ENCODE measurements at regions not wholly inside any gene's neighbourhood (a gene's known extent, or its start where the extent isn't known, plus 50 kb on each side); places are given as distances from the start of the nearest gene placed in this dataset.

GRCh38 chr2:21254170-21254965, 130.6 kb downstream of the TDRD15 start:
- no peak for DNase-seq

GRCh38 chr2:21256006-21256405, 132.2 kb downstream of the TDRD15 start:
- DNase-seq: no peak

GRCh38 chr2:21257621-21258020, 133.9 kb downstream of the TDRD15 start:
- no peak for DNase-seq

GRCh38 chr2:21258082-21258481, 134.3 kb downstream of the TDRD15 start:
- no peak for DNase-seq

- no peak for DNase-seq
These were observed 136.5 kb downstream of the TDRD15 start for GRCh38 chr2:21260311-21260710.

- DNase-seq: no peak
These were observed 137.8 kb downstream of the TDRD15 start for GRCh38 chr2:21261591-21261990.

GRCh38 chr2:21262426-21262940, 138.7 kb downstream of the TDRD15 start:
- no peak for DNase-seq

GRCh38 chr2:21263622-21264021, 139.9 kb downstream of the TDRD15 start:
- DNase-seq: no peak

GRCh38 chr2:21265752-21266151, 142.0 kb downstream of the TDRD15 start:
- no peak for DNase-seq

- DNase-seq: no peak
These were observed 143.6 kb downstream of the TDRD15 start for GRCh38 chr2:21267232-21267835.

- DNase-seq: no peak
These were observed 144.6 kb downstream of the TDRD15 start for GRCh38 chr2:21268197-21268877.

- no peak for DNase-seq
These were observed 145.1 kb downstream of the TDRD15 start for GRCh38 chr2:21268878-21269224.

GRCh38 chr2:21269382-21269781, 145.6 kb downstream of the TDRD15 start:
- DNase-seq: no peak

GRCh38 chr2:21270083-21270491, 146.3 kb downstream of the TDRD15 start:
- DNase-seq: no peak

GRCh38 chr2:21270708-21271122, 146.9 kb downstream of the TDRD15 start:
- DNase-seq: no peak

- DNase-seq: no peak
These were observed 152.4 kb downstream of the TDRD15 start for GRCh38 chr2:21276163-21276562.

- DNase-seq: no peak
These were observed 153.6 kb downstream of the TDRD15 start for GRCh38 chr2:21277068-21278056.

GRCh38 chr2:21279525-21279924, 155.8 kb downstream of the TDRD15 start:
- DNase-seq: no peak

- DNase-seq: no peak
These were observed 157.0 kb downstream of the TDRD15 start for GRCh38 chr2:21280793-21281192.

GRCh38 chr2:21281384-21281783, 157.6 kb downstream of the TDRD15 start:
- no peak for DNase-seq

- DNase-seq: no peak
These were observed 158.2 kb downstream of the TDRD15 start for GRCh38 chr2:21281791-21282514.

GRCh38 chr2:21282515-21282898, 158.7 kb downstream of the TDRD15 start:
- no peak for DNase-seq
